Gastrocnemius medialis (tissue), 4 donors: ENCODE measurements at regions not wholly inside any gene's neighbourhood (a gene's known extent, or its start where the extent isn't known, plus 50 kb on each side); places are given as distances from the start of the nearest gene placed in this dataset.

ENCODE experiments used
- CTCF ChIP-seq, 5 experiments: fragments of 450-650 bp in 3 of 5; fragments of 200-600 bp in 2 of 5; sonication (generic) in 2 of 5; IDR thresholded peaks in 4 of 5; conservative IDR thresholded peaks in 1 of 5; 1 replicate in 4 of 5; 2 replicates in 1 of 5; pipeline ENCODE4 v1.5.1; 2016 to 2019; ENCODE audit warnings: antibody characterized with exemption in 5 of 5, mild to moderate bottlenecking in 3 of 5, moderate library complexity in 3 of 5
- POLR2A ChIP-seq, 2 donors: fragments of 450-650 bp; IDR thresholded peaks; one replicate each; pipeline ENCODE4 v1.6.1; 2017; ENCODE audit warnings: antibody characterized with exemption in 2 of 2, mild to moderate bottlenecking in 2 of 2, moderate library complexity in 2 of 2

GRCh38 chr2:236397681-236398080, 133.5 kb upstream of the ASB18 start:
- no peak for TF ChIP-seq CTCF (IDR thresholded peaks at IDR 0.05 in 4 of 5, conservative IDR thresholded peaks at IDR 0.05 in 1 of 5)
- TF ChIP-seq POLR2A (IDR thresholded peaks at IDR 0.05), result no peak
